ENCODE measurements at regions not wholly inside any gene's neighbourhood (a gene's known extent, or its start where the extent isn't known, plus 50 kb on each side); places are given as distances from the start of the nearest gene placed in this dataset.
"Not testable (repeated sequence)": the region's sequence is repeated elsewhere in the genome, so short reads cannot be mapped to it uniquely, and the experiment has no call there.

DNA sequence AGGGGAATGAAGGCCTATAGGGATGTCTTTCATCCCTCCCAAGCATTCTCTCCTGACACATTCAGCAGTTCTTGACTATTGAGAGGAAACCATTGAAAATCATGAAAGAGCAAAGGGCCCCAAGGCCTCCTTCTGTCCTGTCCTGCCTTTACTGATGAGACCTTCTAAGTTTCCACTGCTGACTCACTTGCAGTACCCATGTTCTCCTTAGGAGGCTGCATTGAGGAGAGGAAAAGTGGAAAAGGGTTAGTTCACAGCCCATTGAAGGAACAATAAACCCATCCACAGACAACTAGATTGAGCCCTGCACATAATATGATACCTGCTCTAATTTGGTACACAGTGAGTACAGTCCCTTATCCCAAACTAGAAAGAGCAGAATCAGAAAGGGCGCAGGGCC, 115.1 kb upstream of the PNPLA4 start:
- no peaks in the 10 kb centered on the region for H3K27me3 ChIP-seq (ENCODE audit: control insufficient read depth in 4 of 4, insufficient read depth in 4 of 4, low read length in 3 of 4)
- TF ChIP-seq, protein P1, sequence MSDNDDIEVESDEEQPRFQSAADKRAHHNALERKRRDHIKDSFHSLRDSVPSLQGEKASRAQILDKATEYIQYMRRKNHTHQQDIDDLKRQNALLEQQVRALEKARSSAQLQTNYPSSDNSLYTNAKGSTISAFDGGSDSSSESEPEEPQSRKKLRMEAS (IDR thresholded peaks at IDR 0.05), result no peak
- TF ChIP-seq JUND (IDR thresholded peaks at IDR 0.05) (no peak), GABPA (IDR thresholded peaks at IDR 0.05 in 1 of 2, conservative IDR thresholded peaks at IDR 0.05 in 1 of 2) (no peak), FOXA2 (IDR thresholded peaks at IDR 0.05) (no peak), HNF4G (IDR thresholded peaks at IDR 0.05) (no peak)
- H3K36me3 ChIP-seq (ENCODE audit: control insufficient read depth in 4 of 4, insufficient read depth in 3 of 4, low read depth in 1 of 4, low read length in 3 of 4), result no peaks in the 10 kb centered on the region
- no peaks in the 10 kb centered on the region for H3K9me3 ChIP-seq (ENCODE audit: control insufficient read depth in 4 of 4, low read length in 3 of 4)
- no peak for DNase-seq (ENCODE audit: low spot score)
- H3K9ac ChIP-seq (ENCODE audit: low read depth in 1 of 2, low read length in 2 of 2), result no peak overlapping the region
- WGBS, result 91% methylated on average over 1 of the region's 1 CpG
- H3K27ac ChIP-seq (ENCODE audit: low read depth in 1 of 2, low read length in 2 of 2), result no peak overlapping the region
- no peak overlapping the region for H3K4me3 ChIP-seq (ENCODE audit: low read depth in 1 of 3, low read length in 3 of 3)
- no peaks in the 10 kb centered on the region for H3K4me1 ChIP-seq (ENCODE audit: control insufficient read depth in 4 of 4, insufficient read depth in 4 of 4, low read length in 3 of 4)

DNA sequence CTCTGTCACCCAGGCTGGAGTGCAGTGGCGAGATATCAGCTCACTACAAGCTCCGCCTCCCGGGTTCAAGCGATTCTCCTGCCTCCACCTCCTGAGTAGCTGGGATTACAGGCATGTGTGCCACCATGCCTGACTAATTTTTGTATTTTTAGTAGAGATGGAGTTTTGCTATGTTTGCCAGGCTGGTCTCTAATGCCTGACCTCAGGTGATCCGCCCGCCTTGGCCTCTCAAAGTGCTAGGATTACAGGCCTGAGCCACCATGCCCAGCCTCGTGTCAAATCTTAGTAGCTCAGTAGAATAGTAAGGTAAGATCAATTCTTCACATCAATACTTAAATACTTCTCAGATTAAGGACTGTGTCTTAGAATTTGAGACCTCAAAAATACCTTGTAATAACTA, 112.5 kb upstream of the PNPLA4 start:
- H3K4me3 ChIP-seq (ENCODE audit: low read depth in 1 of 3, low read length in 3 of 3); H3K27ac ChIP-seq (ENCODE audit: low read depth in 1 of 2, low read length in 2 of 2); H3K27me3 ChIP-seq (ENCODE audit: control insufficient read depth in 4 of 4, insufficient read depth in 4 of 4, low read length in 3 of 4); DNase-seq (ENCODE audit: low spot score); H3K9me3 ChIP-seq (ENCODE audit: control insufficient read depth in 4 of 4, low read length in 3 of 4); H3K9ac ChIP-seq (ENCODE audit: low read depth in 1 of 2, low read length in 2 of 2); H3K36me3 ChIP-seq (ENCODE audit: control insufficient read depth in 4 of 4, insufficient read depth in 3 of 4, low read depth in 1 of 4, low read length in 3 of 4); H3K4me1 ChIP-seq (ENCODE audit: control insufficient read depth in 4 of 4, insufficient read depth in 4 of 4, low read length in 3 of 4): not testable (repeated sequence)
- 97% methylated on average over 7 of the region's 7 CpGs for WGBS

DNA sequence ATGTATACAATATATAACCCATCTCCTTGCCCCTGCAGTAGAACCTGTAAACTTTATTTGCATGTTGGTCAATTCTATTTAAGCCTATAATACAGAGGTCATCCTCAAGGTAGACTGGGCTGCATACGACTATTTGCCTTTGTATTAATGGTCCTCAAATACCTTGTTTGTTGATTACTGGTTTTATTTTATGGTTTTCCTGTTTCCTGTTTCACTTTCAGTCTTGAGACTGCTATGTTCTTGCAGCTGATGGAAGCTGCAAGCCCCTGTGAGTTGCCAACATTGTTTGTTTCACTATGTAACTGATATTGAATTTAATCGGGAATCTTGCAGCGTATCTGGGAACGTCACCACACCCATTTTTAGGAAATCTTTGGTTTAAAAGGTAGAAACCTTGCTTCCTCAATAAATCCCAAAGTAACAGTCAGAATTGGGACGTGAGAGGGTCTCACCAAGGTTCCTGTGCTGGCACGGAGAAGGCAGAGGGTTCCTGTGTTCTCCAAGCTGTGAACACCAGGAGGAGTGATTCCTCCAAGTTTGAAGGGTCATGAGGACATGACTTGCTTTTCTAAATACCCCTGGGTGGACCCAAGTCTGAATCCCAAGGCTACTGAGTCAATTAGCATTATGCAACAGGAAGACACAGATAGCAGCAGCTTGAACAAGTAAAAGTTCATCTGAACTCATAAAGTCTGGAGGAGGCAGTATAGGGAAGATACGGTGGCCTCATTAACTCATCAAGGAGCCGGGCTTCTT, 110.6 kb upstream of the PNPLA4 start:
- no peaks in the 10 kb centered on the region for H3K9me3 ChIP-seq (ENCODE audit: control insufficient read depth in 4 of 4, low read length in 3 of 4)
- TF ChIP-seq YY1 (IDR thresholded peaks at IDR 0.05), result no peak
- no peak for TF ChIP-seq EGR1 (IDR thresholded peaks at IDR 0.05; ENCODE audit: low read depth in 2 of 2)
- TF ChIP-seq FOXA1 (IDR thresholded peaks at IDR 0.05), result no peak
- TF ChIP-seq JUND (IDR thresholded peaks at IDR 0.05), result no peak
- TF ChIP-seq, protein P1 (IDR thresholded peaks at IDR 0.05), result no peak
- no peak for TF ChIP-seq HNF4G (IDR thresholded peaks at IDR 0.05)
- TF ChIP-seq FOXA2 (IDR thresholded peaks at IDR 0.05), result no peak
- TF ChIP-seq RAD21 (IDR thresholded peaks at IDR 0.05), result no peak
- no peak for TF ChIP-seq HNF4A (conservative IDR thresholded peaks at IDR 0.05)
- TF ChIP-seq, protein P2, sequence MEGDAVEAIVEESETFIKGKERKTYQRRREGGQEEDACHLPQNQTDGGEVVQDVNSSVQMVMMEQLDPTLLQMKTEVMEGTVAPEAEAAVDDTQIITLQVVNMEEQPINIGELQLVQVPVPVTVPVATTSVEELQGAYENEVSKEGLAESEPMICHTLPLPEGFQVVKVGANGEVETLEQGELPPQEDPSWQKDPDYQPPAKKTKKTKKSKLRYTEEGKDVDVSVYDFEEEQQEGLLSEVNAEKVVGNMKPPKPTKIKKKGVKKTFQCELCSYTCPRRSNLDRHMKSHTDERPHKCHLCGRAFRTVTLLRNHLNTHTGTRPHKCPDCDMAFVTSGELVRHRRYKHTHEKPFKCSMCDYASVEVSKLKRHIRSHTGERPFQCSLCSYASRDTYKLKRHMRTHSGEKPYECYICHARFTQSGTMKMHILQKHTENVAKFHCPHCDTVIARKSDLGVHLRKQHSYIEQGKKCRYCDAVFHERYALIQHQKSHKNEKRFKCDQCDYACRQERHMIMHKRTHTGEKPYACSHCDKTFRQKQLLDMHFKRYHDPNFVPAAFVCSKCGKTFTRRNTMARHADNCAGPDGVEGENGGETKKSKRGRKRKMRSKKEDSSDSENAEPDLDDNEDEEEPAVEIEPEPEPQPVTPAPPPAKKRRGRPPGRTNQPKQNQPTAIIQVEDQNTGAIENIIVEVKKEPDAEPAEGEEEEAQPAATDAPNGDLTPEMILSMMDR (IDR thresholded peaks at IDR 0.05; ENCODE audit: low read depth, low read length, missing input control), result no peak
- no peak for TF ChIP-seq TAF1 (conservative IDR thresholded peaks at IDR 0.05)
- TF ChIP-seq, protein P3, sequence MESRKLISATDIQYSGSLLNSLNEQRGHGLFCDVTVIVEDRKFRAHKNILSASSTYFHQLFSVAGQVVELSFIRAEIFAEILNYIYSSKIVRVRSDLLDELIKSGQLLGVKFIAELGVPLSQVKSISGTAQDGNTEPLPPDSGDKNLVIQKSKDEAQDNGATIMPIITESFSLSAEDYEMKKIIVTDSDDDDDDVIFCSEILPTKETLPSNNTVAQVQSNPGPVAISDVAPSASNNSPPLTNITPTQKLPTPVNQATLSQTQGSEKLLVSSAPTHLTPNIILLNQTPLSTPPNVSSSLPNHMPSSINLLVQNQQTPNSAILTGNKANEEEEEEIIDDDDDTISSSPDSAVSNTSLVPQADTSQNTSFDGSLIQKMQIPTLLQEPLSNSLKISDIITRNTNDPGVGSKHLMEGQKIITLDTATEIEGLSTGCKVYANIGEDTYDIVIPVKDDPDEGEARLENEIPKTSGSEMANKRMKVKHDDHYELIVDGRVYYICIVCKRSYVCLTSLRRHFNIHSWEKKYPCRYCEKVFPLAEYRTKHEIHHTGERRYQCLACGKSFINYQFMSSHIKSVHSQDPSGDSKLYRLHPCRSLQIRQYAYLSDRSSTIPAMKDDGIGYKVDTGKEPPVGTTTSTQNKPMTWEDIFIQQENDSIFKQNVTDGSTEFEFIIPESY (IDR thresholded peaks at IDR 0.05), result no peak
- no peak for TF ChIP-seq GABPA (IDR thresholded peaks at IDR 0.05 in 1 of 2, conservative IDR thresholded peaks at IDR 0.05 in 1 of 2)
- no peak for TF ChIP-seq SP1 (IDR thresholded peaks at IDR 0.05)
- no peak for DNase-seq (ENCODE audit: low spot score)
- no peaks in the 10 kb centered on the region for H3K36me3 ChIP-seq (ENCODE audit: control insufficient read depth in 4 of 4, insufficient read depth in 3 of 4, low read depth in 1 of 4, low read length in 3 of 4)
- no peak overlapping the region for H3K9ac ChIP-seq (ENCODE audit: low read depth in 1 of 2, low read length in 2 of 2)
- no peak overlapping the region for H3K4me3 ChIP-seq (ENCODE audit: low read depth in 1 of 3, low read length in 3 of 3)
- WGBS, result 66% methylated on average over 8 of the region's 8 CpGs
- no peak overlapping the region for H3K27ac ChIP-seq (ENCODE audit: low read depth in 1 of 2, low read length in 2 of 2)
- no peaks in the 10 kb centered on the region for H3K4me1 ChIP-seq (ENCODE audit: control insufficient read depth in 4 of 4, insufficient read depth in 4 of 4, low read length in 3 of 4)
- H3K27me3 ChIP-seq (ENCODE audit: control insufficient read depth in 4 of 4, insufficient read depth in 4 of 4, low read length in 3 of 4), result no peaks in the 10 kb centered on the region

Data from liver (tissue), 8 donors.